Activated CD8-positive, alpha-beta memory T cell treated with anti-CD3 and anti-CD28 coated beads for 24 hours (primary cell): ENCODE measurements at regions not wholly inside any gene's neighbourhood (a gene's known extent, or its start where the extent isn't known, plus 50 kb on each side); places are given as distances from the start of the nearest gene placed in this dataset.
"Not testable (repeated sequence)": the region's sequence is repeated elsewhere in the genome, so short reads cannot be mapped to it uniquely, and the experiment has no call there.

Experiments
- DNase-seq: peaks from one replicate; pipeline ENCODE4 v3.0.0-alpha.2; 2020

GRCh38 chr14:106665814-106666213 is 1139.4 kb downstream of the TMEM121 start:
- peak; percentile 69 for DNase-seq

GRCh38 chr14:106666341-106666740 is 1140.0 kb downstream of the TMEM121 start:
- DNase-seq = no peak

DNA sequence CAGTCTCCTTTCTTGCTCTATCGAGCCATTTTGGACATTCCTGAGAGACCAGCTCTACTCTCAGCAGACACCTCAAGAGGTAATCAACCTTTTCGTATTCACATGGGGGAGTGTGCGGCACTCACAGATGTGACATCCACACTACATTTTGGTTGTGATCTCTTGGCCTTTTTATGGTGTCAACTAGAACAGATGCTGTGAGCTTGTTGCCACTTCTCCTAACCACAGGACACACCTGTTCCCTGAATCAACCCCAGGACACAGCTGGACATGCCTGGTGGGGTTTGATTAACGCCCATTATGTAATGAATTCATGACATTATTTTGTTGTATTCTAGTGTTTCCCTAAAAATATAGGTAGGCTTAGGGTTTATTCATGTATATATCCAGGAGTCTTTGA is 1143.6 kb downstream of the TMEM121 start:
- DNase-seq = no peak

DNA sequence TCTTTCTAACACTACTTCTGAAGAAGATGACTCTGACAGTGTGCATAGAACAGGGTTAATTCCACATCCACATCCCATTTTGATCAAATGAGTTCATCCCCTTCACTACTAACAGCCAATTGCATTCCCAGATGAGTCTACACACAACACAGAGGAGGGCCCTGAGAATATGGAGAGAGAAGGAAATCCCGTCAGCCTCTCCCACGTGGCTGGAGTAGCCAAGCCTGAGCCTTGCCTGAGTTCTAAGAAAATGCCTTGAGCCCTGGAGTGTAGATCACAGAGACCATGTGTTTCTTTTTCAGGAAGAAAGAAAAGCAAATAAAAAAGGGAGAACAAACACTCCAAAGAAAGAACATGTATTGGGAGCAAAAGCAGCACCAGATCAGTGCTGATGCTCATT is 1147.7 kb downstream of the TMEM121 start:
- not testable (repeated sequence) for DNase-seq

GRCh38 chr14:106674509-106675125 is 1148.2 kb downstream of the TMEM121 start:
- peak; percentile 87 for DNase-seq

GRCh38 chr14:106675716-106676115 is 1149.3 kb downstream of the TMEM121 start:
- DNase-seq = not testable (repeated sequence)

GRCh38 chr14:106679776-106680175 is 1153.4 kb downstream of the TMEM121 start:
- no peak for DNase-seq

GRCh38 chr14:106681161-106681560 is 1154.8 kb downstream of the TMEM121 start:
- no peak for DNase-seq

DNA sequence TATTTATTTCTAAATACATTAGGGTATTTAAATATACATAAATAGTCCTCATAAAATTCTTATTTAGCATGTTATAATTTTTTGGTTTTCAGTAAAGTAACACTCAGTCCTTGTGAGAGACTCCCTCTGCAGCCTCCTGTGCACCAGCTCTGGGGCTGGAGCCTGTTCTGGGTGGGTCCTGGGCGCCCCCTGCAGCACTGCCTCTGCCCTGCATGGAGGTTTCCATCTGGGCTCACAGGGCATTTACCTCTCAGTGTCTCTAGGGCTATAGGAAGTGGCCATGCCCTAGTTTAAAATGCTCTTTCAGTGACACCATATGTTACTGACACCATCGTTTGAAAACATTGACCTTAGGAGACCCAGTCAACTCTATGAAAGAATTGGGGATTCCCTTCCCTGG is 1155.2 kb downstream of the TMEM121 start:
- DNase-seq = no peak

DNA sequence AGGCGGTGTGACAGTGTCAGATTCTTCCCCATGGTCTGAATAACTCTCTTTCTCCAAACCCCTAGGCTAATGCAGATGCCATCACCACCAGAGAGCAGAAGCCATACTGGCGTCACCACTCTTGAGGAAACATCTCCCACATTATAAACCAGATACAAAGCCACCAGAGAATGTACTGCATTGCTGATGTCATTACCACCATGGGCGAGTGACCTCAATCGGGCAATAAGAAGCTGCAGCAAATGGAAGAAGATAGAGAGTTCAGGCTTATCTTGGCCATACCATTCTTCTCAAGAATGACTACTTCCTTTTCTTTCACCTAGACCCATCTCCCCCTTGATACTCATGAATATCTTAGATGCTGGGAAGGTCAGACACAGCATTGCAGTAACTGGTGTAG is 1157.2 kb downstream of the TMEM121 start:
- no peak for DNase-seq

- no peak for DNase-seq
These were observed 1160.2 kb downstream of the TMEM121 start for GRCh38 chr14:106686533-106686932.

GRCh38 chr14:106690333-106690891 is 1164.0 kb downstream of the TMEM121 start:
- DNase-seq = no peak

DNA sequence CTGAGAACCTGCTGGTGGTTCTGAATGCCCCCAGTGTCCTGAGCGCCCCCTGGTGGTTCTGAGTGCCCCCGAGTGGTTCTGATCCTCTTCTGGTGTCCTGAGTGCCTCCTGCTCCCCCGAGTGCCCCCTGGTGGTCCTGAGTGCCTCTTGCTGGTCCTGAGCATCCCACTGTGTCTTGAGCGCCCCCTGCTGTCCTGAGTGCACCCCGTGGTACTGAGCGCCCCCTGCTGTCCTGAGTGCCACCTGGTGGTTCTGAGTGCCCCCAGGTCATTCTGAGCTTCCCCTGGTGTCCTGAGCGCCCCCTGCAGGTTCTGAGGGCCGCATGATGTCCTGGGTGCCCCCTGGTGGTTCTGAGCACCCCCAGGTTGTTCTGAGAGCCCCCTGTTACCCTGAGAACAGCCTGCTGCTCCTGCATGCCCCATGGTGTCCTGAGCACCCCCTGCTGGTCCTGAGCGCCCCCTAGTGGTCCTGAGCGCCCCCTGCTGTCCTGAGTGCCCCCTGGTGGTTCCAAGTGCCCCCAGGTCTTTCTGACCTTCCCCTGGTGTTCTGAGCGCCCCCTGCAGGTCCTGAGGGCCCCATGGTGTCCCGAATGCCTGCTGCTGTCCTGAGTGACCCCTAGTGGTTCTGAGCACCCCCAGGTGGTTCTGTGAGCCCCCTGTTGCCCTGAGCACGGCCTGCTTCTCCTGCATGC is 1165.4 kb downstream of the TMEM121 start:
- DNase-seq = peak; percentile 82

GRCh38 chr14:106694638-106695393 is 1168.4 kb downstream of the TMEM121 start:
- DNase-seq = peak; percentile 80

DNA sequence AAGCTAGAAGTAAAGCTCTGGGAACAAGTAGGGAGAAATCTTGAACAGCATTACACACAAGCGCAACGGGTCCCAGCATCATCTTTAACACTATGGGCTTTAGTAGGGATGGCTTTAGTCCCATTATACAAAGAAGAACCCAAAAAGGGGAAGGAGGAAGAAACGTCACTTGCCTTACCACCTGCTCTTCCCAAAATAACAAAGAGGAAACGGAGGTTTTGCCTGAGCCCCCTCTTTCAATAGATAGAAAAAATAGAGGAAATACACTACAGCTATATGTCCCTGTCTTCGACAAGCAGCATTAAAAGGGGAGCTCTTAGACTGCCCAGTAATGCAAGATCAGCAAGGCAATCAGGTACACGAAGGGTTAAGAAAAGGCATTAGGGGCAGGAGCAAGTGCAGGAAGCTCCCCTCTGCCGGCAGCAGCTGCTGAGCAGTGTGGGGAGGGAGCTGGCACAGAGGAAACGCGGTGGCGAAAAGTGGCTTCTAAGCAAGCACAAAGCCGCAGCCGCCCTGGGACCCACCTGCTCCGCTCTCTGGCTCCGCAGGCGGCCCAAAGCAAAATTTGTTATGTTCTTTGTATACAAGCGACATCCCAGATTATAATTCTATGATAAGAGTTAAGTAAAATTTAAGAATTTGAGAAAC is 1172.4 kb downstream of the TMEM121 start:
- DNase-seq = not testable (repeated sequence)

DNA sequence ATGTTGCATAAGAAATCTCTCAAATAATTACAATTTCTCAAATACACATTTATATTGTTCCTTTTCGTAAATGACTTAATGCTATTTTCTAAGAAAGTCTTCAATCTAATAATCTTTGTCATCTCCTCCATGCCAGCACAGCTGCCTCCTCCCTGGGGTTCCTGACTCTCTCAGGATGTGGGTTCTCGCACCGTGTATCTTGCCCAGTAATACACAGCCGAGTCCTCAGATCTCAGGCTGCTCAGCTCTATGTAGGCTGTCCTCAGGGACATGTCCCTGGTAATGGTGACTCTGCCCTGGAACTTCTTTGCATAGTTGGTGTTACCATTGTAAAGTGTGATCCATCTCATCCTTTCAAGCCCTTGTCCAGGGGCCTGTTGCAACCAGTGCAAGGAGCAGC is 1177.3 kb downstream of the TMEM121 start:
- not testable (repeated sequence) for DNase-seq

- DNase-seq = not testable (repeated sequence)
These were observed 1180.1 kb downstream of the TMEM121 start for GRCh38 chr14:106706488-106706887.

GRCh38 chr14:106710187-106710586 is 1183.8 kb downstream of the TMEM121 start:
- DNase-seq = not testable (repeated sequence)

DNA sequence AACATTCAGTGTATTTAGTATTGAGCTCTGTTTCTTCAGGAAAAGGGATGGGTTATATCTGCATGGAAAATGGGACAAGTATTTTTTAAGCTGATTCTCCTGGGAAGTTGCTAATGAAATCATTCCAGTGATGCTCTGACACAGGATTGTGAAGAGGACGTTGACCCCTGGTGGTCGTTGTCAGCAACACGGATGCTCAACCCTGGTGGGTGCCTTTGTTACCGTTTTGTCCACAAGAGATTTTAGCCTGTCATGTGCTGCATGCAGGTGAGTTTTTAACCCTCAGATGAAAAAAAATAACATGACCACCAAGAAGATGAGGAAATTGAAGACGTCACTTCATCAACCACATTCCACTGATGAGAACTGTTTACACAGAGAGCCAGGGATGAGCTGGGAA is 1186.1 kb downstream of the TMEM121 start:
- DNase-seq = not testable (repeated sequence)

DNA sequence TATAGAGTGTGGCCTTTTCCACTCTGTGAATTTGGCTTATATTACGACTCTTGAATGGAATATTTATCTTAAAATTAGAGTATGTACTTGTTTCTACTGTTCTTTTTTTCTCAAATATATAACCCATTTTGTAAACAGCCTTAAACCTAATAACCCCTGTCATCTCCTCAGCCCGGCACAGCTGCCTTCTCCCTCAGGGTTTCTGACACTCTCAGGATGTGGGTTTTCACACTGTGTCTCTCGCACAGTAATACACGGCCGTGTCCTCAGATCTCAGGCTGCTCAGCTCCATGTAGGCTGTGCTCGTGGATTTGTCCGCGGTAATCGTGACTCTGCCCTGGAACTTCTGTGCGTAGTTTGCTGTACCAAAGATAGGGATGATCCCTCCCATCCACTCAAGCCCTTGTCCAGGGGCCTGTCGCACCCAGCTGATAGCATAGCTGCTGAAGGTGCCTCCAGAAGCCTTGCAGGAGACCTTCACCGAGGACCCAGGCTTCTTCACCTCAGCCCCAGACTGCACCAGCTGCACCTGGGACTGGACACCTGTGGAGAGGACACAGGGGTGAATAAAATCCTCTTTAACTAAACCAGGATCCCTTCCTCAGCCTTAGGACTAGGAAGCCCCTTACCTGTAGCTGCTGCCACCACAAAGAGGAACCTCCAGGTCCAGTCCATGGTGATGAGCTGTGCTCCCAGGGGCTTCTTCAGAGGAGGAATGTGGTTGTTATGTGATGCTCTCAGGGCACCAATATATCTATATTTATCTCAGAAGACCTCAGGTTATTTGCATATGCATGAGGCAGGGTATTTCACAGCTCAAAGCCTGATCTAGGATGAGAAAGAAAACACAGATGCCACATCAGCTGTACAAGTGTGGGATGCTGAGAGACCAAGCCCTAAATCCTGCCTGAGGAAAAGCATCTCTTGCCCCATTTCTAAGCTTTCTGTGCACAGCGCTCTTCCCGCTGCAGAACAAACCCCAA is 1188.4 kb downstream of the TMEM121 start:
- DNase-seq = peak; percentile 66

GRCh38 chr14:106717544-106717943 is 1191.2 kb downstream of the TMEM121 start:
- DNase-seq = not testable (repeated sequence)

DNA sequence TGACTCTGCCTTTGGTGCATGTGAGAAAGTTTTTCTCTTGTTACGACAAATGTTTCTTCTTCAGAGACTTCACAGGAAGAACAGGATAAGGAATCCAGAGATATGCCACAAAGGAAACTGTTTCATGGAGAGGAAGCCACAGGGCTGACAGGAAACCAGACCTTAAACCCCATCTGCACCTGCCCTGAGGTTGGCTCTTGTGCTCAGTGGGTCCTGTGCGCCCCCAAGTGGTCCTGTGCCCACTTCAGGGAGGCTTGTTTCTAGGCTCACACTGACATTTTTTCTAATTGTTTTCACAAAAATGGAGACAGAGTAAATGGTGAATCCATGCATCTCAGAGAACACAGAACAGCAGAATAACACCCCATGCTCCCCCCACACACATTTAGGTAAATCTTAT is 1193.5 kb downstream of the TMEM121 start:
- DNase-seq = not testable (repeated sequence)
